IMR-90 (cell line): ENCODE measurements at regions not wholly inside any gene's neighbourhood (a gene's known extent, or its start where the extent isn't known, plus 50 kb on each side); places are given as distances from the start of the nearest gene placed in this dataset.

Experiments
- ATAC-seq: fragments of 200-7000 bp; cut with Tn5 transposase; 2 replicates; pipeline ENCODE4 v1.9.1; 2020; ENCODE audit warnings: low read depth, mild to moderate bottlenecking, moderate library complexity
- BruUV-seq: library from RNA; stranded (reverse); fragments of 400-500 nt; replicated peaks from 2 replicates; lab custom pipeline; 2021; lab: Mats Ljungman, UMichigan
- CTCF ChIA-PET: fragments of 300-600 bp; formaldehyde crosslinking; extraction: SDS; loops from one replicate; lab custom pipeline; 2021; ENCODE audit warnings: antibody characterized with exemption; lab: Yijun Ruan, JAX
- POLR2A ChIA-PET: fragments of 300-600 bp; sonication (Branson Sonifier 250); formaldehyde crosslinking; loops from one replicate; lab custom pipeline; 2022; ENCODE audit warnings: antibody characterized with exemption; ENCODE audit not compliant: unreplicated experiment; lab: Charles Lee
- DNase-seq: peaks from one replicate; pipeline ENCODE4 v3.0.0; 2013
- H2AFZ ChIP-seq: replicated peaks from 2 replicates; pipeline ENCODE3; 2013; ENCODE audit warnings: low read length, mild to moderate bottlenecking; ENCODE audit not compliant: poor library complexity
- H2AK5ac ChIP-seq: 2 replicates; pipeline ENCODE4 v1.6.1; 2013; ENCODE audit warnings: low read depth, low read length, inconsistent platforms
- H2AK9ac ChIP-seq: replicated peaks from 2 replicates; pipeline ENCODE3; 2013; ENCODE audit warnings: mild to moderate bottlenecking, low read depth, low read length, moderate library complexity; ENCODE audit not compliant: poor library complexity
- H2BK120ac ChIP-seq: 2 replicates; pipeline ENCODE4 v1.6.1; 2013; ENCODE audit warnings: low read depth, low read length, inconsistent platforms
- H2BK15ac ChIP-seq: 3 replicates; pipeline ENCODE4 v1.6.1; 2013; ENCODE audit warnings: low read depth, low read length, inconsistent platforms
- H2BK20ac ChIP-seq: 2 replicates; pipeline ENCODE4 v1.6.1; 2013; ENCODE audit warnings: low read depth, mild to moderate bottlenecking, inconsistent platforms, low read length, moderate library complexity
- H2BK5ac ChIP-seq: 2 replicates; pipeline ENCODE4 v1.6.1; 2013; ENCODE audit warnings: mild to moderate bottlenecking, low read depth, low read length, inconsistent platforms; ENCODE audit not compliant: poor library complexity, severe bottlenecking
- H3K14ac ChIP-seq: replicated peaks from 2 replicates; pipeline ENCODE4 v1.6.1; 2013; ENCODE audit warnings: low read depth, low read length, inconsistent platforms
- H3K18ac ChIP-seq: 2 replicates; pipeline ENCODE4 v1.6.1; 2013; ENCODE audit warnings: low read depth, low read length, control low read depth
- H3K23ac ChIP-seq: 2 replicates; pipeline ENCODE4 v1.6.1; 2013; ENCODE audit warnings: low read depth, low read length, inconsistent platforms
- H3K27ac ChIP-seq: 2 replicates; pipeline ENCODE4 v1.5.1; 2013; ENCODE audit warnings: mild to moderate bottlenecking, control low read depth, low read length; ENCODE audit not compliant: insufficient read depth
- H3K27me3 ChIP-seq: 2 replicates; pipeline ENCODE4 v1.6.1; 2013; ENCODE audit warnings: low read length; ENCODE audit not compliant: control insufficient read depth, insufficient read depth
- H3K36me3 ChIP-seq: 2 replicates; pipeline ENCODE4 v1.6.1; 2013; ENCODE audit warnings: low read length, mixed read lengths; ENCODE audit not compliant: control insufficient read depth, insufficient read depth
- H3K4ac ChIP-seq: 2 replicates; pipeline ENCODE4 v1.6.1; 2013; ENCODE audit warnings: low read depth, low read length, inconsistent platforms
- H3K4me1 ChIP-seq: 2 replicates; pipeline ENCODE4 v1.6.1; 2013; ENCODE audit warnings: low read length, mixed read lengths; ENCODE audit not compliant: control insufficient read depth, insufficient read depth
- H3K4me2 ChIP-seq: 2 replicates; pipeline ENCODE4 v1.6.1; 2013; ENCODE audit warnings: low read depth, mild to moderate bottlenecking, control low read depth, low read length, moderate library complexity
- H3K4me3 ChIP-seq: 2 replicates; pipeline ENCODE4 v1.5.1; 2013; ENCODE audit warnings: low read depth, mild to moderate bottlenecking, control low read depth, low read length, moderate library complexity; ENCODE audit not compliant: insufficient read depth
- H3K56ac ChIP-seq: 2 replicates; pipeline ENCODE4 v1.6.1; 2013; ENCODE audit warnings: low read length, inconsistent platforms; ENCODE audit not compliant: insufficient read depth; ENCODE audit errors: extremely low read depth
- H3K79me1 ChIP-seq, 2 experiments: 2 replicates each; pipeline ENCODE4 v1.6.1; 2013; ENCODE audit warnings: low read length in 2 of 2, inconsistent platforms in 1 of 2, low read depth in 1 of 2
- H3K9ac ChIP-seq: 2 replicates; pipeline ENCODE4 v1.6.1; 2013; ENCODE audit warnings: low read depth, low read length, control low read depth
- H3K9me1 ChIP-seq: 2 replicates; pipeline ENCODE4 v1.6.1; 2013; ENCODE audit warnings: low read length, inconsistent platforms; ENCODE audit not compliant: insufficient read depth
- H3K9me3 ChIP-seq: 2 replicates; pipeline ENCODE4 v1.6.1; 2013; ENCODE audit warnings: low read length; ENCODE audit not compliant: control insufficient read depth, insufficient read depth
- H4K20me1 ChIP-seq: 2 replicates; pipeline ENCODE4 v1.6.1; 2013; ENCODE audit warnings: low read length, inconsistent platforms; ENCODE audit not compliant: insufficient read depth
- H4K5ac ChIP-seq: 2 replicates; pipeline ENCODE4 v1.6.1; 2013; ENCODE audit warnings: mild to moderate bottlenecking, low read depth, low read length, control low read depth
- H4K8ac ChIP-seq, 2 experiments: 2 replicates each; pipeline ENCODE4 v1.6.1; 2013; ENCODE audit warnings: low read depth in 2 of 2, low read length in 2 of 2, control low read depth in 1 of 2, inconsistent platforms in 1 of 2
- H4K91ac ChIP-seq: 2 replicates; pipeline ENCODE4 v1.6.1; 2013; ENCODE audit warnings: low read depth, low read length, inconsistent platforms; ENCODE audit not compliant: insufficient read depth
- BHLHE40 ChIP-seq: fragments of 150-350 bp; IDR thresholded peaks from 2 replicates; pipeline ENCODE4 v1.6.1; 2016; ENCODE audit warnings: mild to moderate bottlenecking, low read depth, low read length
- CEBPB ChIP-seq: IDR thresholded peaks from 2 replicates; pipeline ENCODE4 v1.6.1; 2012; ENCODE audit warnings: low read depth, low read length, improper control_type of control experiment
- FOS ChIP-seq: fragments of 150-350 bp; IDR thresholded peaks from 2 replicates; pipeline ENCODE4 v1.6.1; 2016; ENCODE audit warnings: low read depth, low read length
- NFE2L2 ChIP-seq: fragments of 150-350 bp; IDR thresholded peaks from 2 replicates; pipeline ENCODE4 v1.6.1; 2016; ENCODE audit warnings: low read depth, mild to moderate bottlenecking, low read length
- POLR2A ChIP-seq: IDR thresholded peaks from 2 replicates; pipeline ENCODE4 v1.6.1; 2012; ENCODE audit warnings: mild to moderate bottlenecking, low read depth, low read length
- RAD21 ChIP-seq: IDR thresholded peaks from 2 replicates; pipeline ENCODE4 v1.6.1; 2012; ENCODE audit warnings: low read length, improper control_type of control experiment
- RCOR1 ChIP-seq: IDR thresholded peaks from 2 replicates; pipeline ENCODE4 v1.6.1; 2012; ENCODE audit warnings: mild to moderate bottlenecking, low read length, improper control_type of control experiment; ENCODE audit not compliant: insufficient replicate concordance
- RFX5 ChIP-seq: IDR thresholded peaks from 2 replicates; pipeline ENCODE4 v1.8.0; 2012; ENCODE audit warnings: low read depth, mild to moderate bottlenecking, low read length, moderate library complexity
- SMC3 ChIP-seq: fragments of 150-350 bp; IDR thresholded peaks from 2 replicates; pipeline ENCODE4 v1.6.1; 2016; ENCODE audit warnings: low read depth, mild to moderate bottlenecking, antibody characterized with exemption, low read length, moderate library complexity
- USF2 ChIP-seq: fragments of 150-350 bp; IDR thresholded peaks from 2 replicates; pipeline ENCODE4 v1.6.1; 2017; ENCODE audit warnings: mild to moderate bottlenecking, antibody characterized with exemption, low read length, low read depth
- WGBS, 2 experiments: methylation state at CpG; one replicate each; pipeline versions ENCODE4 v1.1.5 to v1.1.7; 2013; ENCODE audit warnings: missing lambda C conversion rate in 2 of 2; ENCODE audit not compliant: insufficient read length in 1 of 2; ENCODE audit errors: extremely low coverage in 2 of 2; 5-methylcytosine and 5-hydroxymethylcytosine counted together
- dilution Hi-C: fragments of 300-500 bp; cut with HindIII; formaldehyde crosslinking; loops from one replicate; pipeline ENCODE4 v1.14.3; 2018; ENCODE audit warnings: low sequenced_read_pairs; ENCODE audit not compliant: unreplicated experiment
- in situ Hi-C: fragments of 300-500 bp; cut with MboI; formaldehyde crosslinking; loops from 3 replicates; pipeline ENCODE4 v1.14.3; 2019; ENCODE audit warnings: low sequenced_read_pairs, inconsistent platforms, mixed read lengths
- intact Hi-C: fragments of 100-400 bp; cut with micrococcal nuclease; formaldehyde crosslinking; loops from 2 replicates; pipeline ENCODE4 v1.10.0; 2022
- TF ChIP-seq, protein P1 (sequence below): conservative IDR thresholded peaks from 2 replicates; pipeline ENCODE4 v1.5.1; 2012; ENCODE audit warnings: mild to moderate bottlenecking, low read depth, low read length, improper control_type of control experiment

GRCh38 chr19:27676877-27677276 lies 1536.1 kb downstream of the UQCRFS1 start:
- 32% methylated on average over 3 of the region's 6 CpGs; no CpG with 5 or more reads in 1 of the 2 experiments for WGBS, 2 experiments
- H3K27ac ChIP-seq, result no peak overlapping the region
- DNase-seq (no peak), ATAC-seq (no peak)
- no peak overlapping the region for H3K4ac ChIP-seq
- H2BK120ac ChIP-seq, result no peak overlapping the region
- H3K27me3 ChIP-seq, result no peaks in the 10 kb centered on the region
- H2BK15ac ChIP-seq, result no peak overlapping the region
- H3K18ac ChIP-seq, result no peak overlapping the region
- no peak overlapping the region for H3K14ac ChIP-seq
- no peak overlapping the region for H2AK9ac ChIP-seq
- H4K8ac ChIP-seq, result no peak overlapping the region
- CTCF ChIA-PET, result no interaction called here
- no peak overlapping the region for H4K91ac ChIP-seq
- no peaks in the 10 kb centered on the region for H3K4me1 ChIP-seq
- H2AK5ac ChIP-seq, result no peak overlapping the region
- no TSS peak for BruUV-seq
- no peaks in the 10 kb centered on the region for H3K36me3 ChIP-seq
- POLR2A ChIA-PET, result no interaction called here
- no peak for TF ChIP-seq SMC3
- TF ChIP-seq FOS, result no peak
- no peak for TF ChIP-seq RFX5
- TF ChIP-seq CEBPB, result no peak
- TF ChIP-seq NFE2L2, result no peak
- TF ChIP-seq POLR2A, result no peak
- TF ChIP-seq RCOR1, result no peak
- TF ChIP-seq BHLHE40, result no peak
- no peak for TF ChIP-seq RAD21
- TF ChIP-seq USF2, result no peak
- TF ChIP-seq, protein P1, sequence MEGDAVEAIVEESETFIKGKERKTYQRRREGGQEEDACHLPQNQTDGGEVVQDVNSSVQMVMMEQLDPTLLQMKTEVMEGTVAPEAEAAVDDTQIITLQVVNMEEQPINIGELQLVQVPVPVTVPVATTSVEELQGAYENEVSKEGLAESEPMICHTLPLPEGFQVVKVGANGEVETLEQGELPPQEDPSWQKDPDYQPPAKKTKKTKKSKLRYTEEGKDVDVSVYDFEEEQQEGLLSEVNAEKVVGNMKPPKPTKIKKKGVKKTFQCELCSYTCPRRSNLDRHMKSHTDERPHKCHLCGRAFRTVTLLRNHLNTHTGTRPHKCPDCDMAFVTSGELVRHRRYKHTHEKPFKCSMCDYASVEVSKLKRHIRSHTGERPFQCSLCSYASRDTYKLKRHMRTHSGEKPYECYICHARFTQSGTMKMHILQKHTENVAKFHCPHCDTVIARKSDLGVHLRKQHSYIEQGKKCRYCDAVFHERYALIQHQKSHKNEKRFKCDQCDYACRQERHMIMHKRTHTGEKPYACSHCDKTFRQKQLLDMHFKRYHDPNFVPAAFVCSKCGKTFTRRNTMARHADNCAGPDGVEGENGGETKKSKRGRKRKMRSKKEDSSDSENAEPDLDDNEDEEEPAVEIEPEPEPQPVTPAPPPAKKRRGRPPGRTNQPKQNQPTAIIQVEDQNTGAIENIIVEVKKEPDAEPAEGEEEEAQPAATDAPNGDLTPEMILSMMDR, result no peak
- H3K4me3 ChIP-seq, result no peak overlapping the region
- no peaks in the 10 kb centered on the region for H3K9me1 ChIP-seq
- no peaks in the 10 kb centered on the region for H3K79me1 ChIP-seq
- no peak overlapping the region for H3K9ac ChIP-seq
- intact Hi-C loops (no loop called here), in situ Hi-C loops (no loop called here), dilution Hi-C loops (no loop called here)
- no peak overlapping the region for H2BK5ac ChIP-seq
- no peak overlapping the region for H2AFZ ChIP-seq
- peaks cover 26% of the 10 kb centered on the region for H3K9me3 ChIP-seq
- H3K4me2 ChIP-seq, result no peak overlapping the region
- no peaks in the 10 kb centered on the region for H4K20me1 ChIP-seq
- no peak overlapping the region for H2BK20ac ChIP-seq
- H4K5ac ChIP-seq, result no peak overlapping the region
- H3K56ac ChIP-seq, result no peak overlapping the region
- H3K23ac ChIP-seq, result no peak overlapping the region
